HepG2 (cell line): ENCODE measurements at regions not wholly inside any gene's neighbourhood (a gene's known extent, or its start where the extent isn't known, plus 50 kb on each side); places are given as distances from the start of the nearest gene placed in this dataset.

Experiments
- ATAC-seq: fragments of 200-7000 bp; cut with Tn5 transposase; 3 replicates; pipeline ENCODE4 v1.9.1; 2020; ENCODE audit warnings: mild to moderate bottlenecking, moderate library complexity
- BruUV-seq: library from RNA; stranded (reverse); fragments of 400-500 nt; replicated peaks from 2 replicates; lab custom pipeline; 2021; lab: Mats Ljungman, UMichigan
- CTCF ChIA-PET: fragments of 300-600 bp; formaldehyde crosslinking; extraction: SDS; loops from one replicate; lab custom pipeline; 2021; ENCODE audit warnings: low total read pairs, inconsistent platforms, low intra/inter-chr PET ratio; lab: Yijun Ruan, JAX
- POLR2A ChIA-PET: fragments of 350-600 bp; sonication (Branson Sonifier 250); formaldehyde crosslinking; loops from one replicate; lab custom pipeline; 2020; ENCODE audit warnings: antibody characterized with exemption, inconsistent platforms; lab: Yijun Ruan, JAX
- DNase-seq: peaks from one replicate; pipeline ENCODE4 v3.0.0-alpha.2; 2015; ENCODE audit warnings: low spot score
- FAIRE-seq: peaks from 3 replicates; lab custom pipeline; 2011; peaks lifted over from hg19 to GRCh38; lab: Jason Lieb, UNC
- H2AFZ ChIP-seq: one replicate; pipeline ENCODE4 v1.6.1; 2011; ENCODE audit warnings: low read length, inconsistent platforms
- H3K27ac ChIP-seq: fragments of 300-600 bp; 3 replicates; pipeline ENCODE4 v1.8.0; 2011; ENCODE audit warnings: mixed run types, mild to moderate bottlenecking, mixed read lengths, low read length, inconsistent platforms; ENCODE audit not compliant: insufficient read depth; ENCODE audit errors: extremely low read length
- H3K27me3 ChIP-seq, 2 experiments: fragments of 200-600 bp in 1 of 2; 2 replicates in 1 of 2; 3 replicates in 1 of 2; pipeline versions ENCODE4 v1.6.0 to v1.8.0; 2011; ENCODE audit warnings: low read length in 2 of 2, mild to moderate bottlenecking in 2 of 2, moderate library complexity in 2 of 2, inconsistent platforms in 1 of 2; ENCODE audit not compliant: insufficient read depth in 2 of 2, control insufficient read depth in 1 of 2
- H3K36me3 ChIP-seq, 2 experiments: fragments of 200-600 bp in 1 of 2; replicated peaks in 1 of 2; 2 replicates in 1 of 2; 3 replicates in 1 of 2; pipeline versions ENCODE4 v1.5.1 to v1.8.0; 2011; ENCODE audit warnings: low read length in 2 of 2, inconsistent platforms in 1 of 2; ENCODE audit not compliant: insufficient read depth in 2 of 2, control insufficient read depth in 1 of 2
- H3K4me1 ChIP-seq: 2 replicates; pipeline ENCODE4 v1.5.1; 2012; ENCODE audit warnings: low read length, inconsistent platforms; ENCODE audit not compliant: insufficient read depth
- H3K4me2 ChIP-seq: 2 replicates; pipeline ENCODE4 v1.6.0; 2011; ENCODE audit warnings: low read depth, low read length, inconsistent platforms
- H3K4me3 ChIP-seq, 3 experiments: fragments of 200-600 bp in 1 of 3; sonication (generic), shearing (Covaris generic) in 1 of 3; replicated peaks in 1 of 3; 2 replicates each; pipeline ENCODE4 v1.5.1; 2011 to 2016; ENCODE audit warnings: low read length in 3 of 3, inconsistent platforms in 2 of 3, low read depth in 2 of 3, mild to moderate bottlenecking in 2 of 3, control low read depth in 1 of 3, mixed read lengths in 1 of 3; ENCODE audit not compliant: insufficient read depth in 1 of 3
- H3K79me2 ChIP-seq: one replicate; pipeline ENCODE4 v1.6.1; 2011; ENCODE audit warnings: low read length, inconsistent platforms; ENCODE audit not compliant: insufficient read depth
- H3K9ac ChIP-seq: 2 replicates; pipeline ENCODE4 v1.6.0; 2011; ENCODE audit warnings: mild to moderate bottlenecking, low read depth, low read length, inconsistent platforms; ENCODE audit not compliant: insufficient read depth
- H3K9me3 ChIP-seq: 2 replicates; pipeline ENCODE4 v1.5.1; 2012; ENCODE audit warnings: mild to moderate bottlenecking, low read length
- H4K20me1 ChIP-seq: 2 replicates; pipeline ENCODE4 v1.6.0; 2011; ENCODE audit warnings: inconsistent platforms, mild to moderate bottlenecking, low read length, moderate library complexity; ENCODE audit not compliant: insufficient read depth
- ARNTL ChIP-seq: sonication (generic); formaldehyde crosslinking; IDR thresholded peaks from 2 replicates; pipeline ENCODE4 v1.4.0; 2020; ENCODE audit warnings: mild to moderate bottlenecking, missing genetic modification reagents
- CBX1 ChIP-seq: IDR thresholded peaks from one replicate; pipeline ENCODE4 v1.6.1; 2016; ENCODE audit warnings: antibody characterized with exemption, low read depth
- CHD2 ChIP-seq: IDR thresholded peaks from 2 replicates; pipeline ENCODE4 v1.6.1; 2011; ENCODE audit warnings: low read depth, low read length, improper control_type of control experiment
- DR1 ChIP-seq: sonication (generic); formaldehyde crosslinking; IDR thresholded peaks from 2 replicates; pipeline ENCODE4 v1.8.0; 2021; ENCODE audit warnings: mild to moderate bottlenecking, missing genetic modification reagents, inconsistent platforms
- GLI4 ChIP-seq: sonication (generic); formaldehyde crosslinking; IDR thresholded peaks from 2 replicates; pipeline ENCODE4 v1.5.1; 2020; ENCODE audit warnings: missing genetic modification reagents, mild to moderate bottlenecking, moderate library complexity, borderline replicate concordance
- ISX ChIP-seq: sonication (generic); formaldehyde crosslinking; conservative IDR thresholded peaks from 2 replicates; pipeline ENCODE4 v1.5.0; 2020; ENCODE audit warnings: missing genetic modification reagents
- MTF1 ChIP-seq: sonication (generic); formaldehyde crosslinking; IDR thresholded peaks from 2 replicates; pipeline ENCODE4 v1.5.0; 2020; ENCODE audit warnings: missing genetic modification reagents
- RAD51 ChIP-seq: fragments of 450-650 bp; IDR thresholded peaks from 2 replicates; pipeline ENCODE4 v1.6.1; 2016; ENCODE audit warnings: borderline replicate concordance
- SKI ChIP-seq: fragments of 450-650 bp; IDR thresholded peaks from one replicate; pipeline ENCODE4 v1.6.1; 2018; ENCODE audit warnings: mild to moderate bottlenecking; ENCODE audit not compliant: partially characterized antibody
- SPEN ChIP-seq: sonication (generic); formaldehyde crosslinking; IDR thresholded peaks from 2 replicates; pipeline ENCODE4 v1.5.1; 2020; ENCODE audit warnings: low read depth, mild to moderate bottlenecking, missing genetic modification reagents
- XRCC5 ChIP-seq: fragments of 200-400 bp; formaldehyde crosslinking; optimal IDR thresholded peaks from 2 replicates; pipeline ENCODE3; 2017; ENCODE audit warnings: mild to moderate bottlenecking, low read length
- ZNF101 ChIP-seq: sonication (generic); formaldehyde crosslinking; IDR thresholded peaks from 2 replicates; pipeline ENCODE4 v1.4.0; 2020; ENCODE audit warnings: mild to moderate bottlenecking, low read depth, missing genetic modification reagents, borderline replicate concordance
- ZNF44 ChIP-seq: sonication (generic); formaldehyde crosslinking; IDR thresholded peaks from 2 replicates; pipeline ENCODE4 v1.5.1; 2020; ENCODE audit warnings: mild to moderate bottlenecking, missing genetic modification reagents
- ZNF558 ChIP-seq: sonication (generic); formaldehyde crosslinking; IDR thresholded peaks from 2 replicates; pipeline ENCODE4 v1.9.0; 2022; ENCODE audit warnings: mild to moderate bottlenecking, missing genetic modification reagents, borderline replicate concordance
- ZNF644 ChIP-seq: IDR thresholded peaks from 2 replicates; pipeline ENCODE4 v1.6.1; 2016; ENCODE audit warnings: low read depth
- WGBS: methylation state at CpG from one replicate; pipeline ENCODE4 v1.1.6; 2017; ENCODE audit warnings: low lambda C conversion rate; 5-methylcytosine and 5-hydroxymethylcytosine counted together
- in situ Hi-C: cut with HindIII; loops from 2 replicates; pipeline ENCODE4 v1.10.0; 2017; ENCODE audit warnings: low pct_unique_long_range_greater_than_20kb; ENCODE audit not compliant: extremely low pct_ligation_motif_present
- intact Hi-C: fragments of 100-400 bp; cut with micrococcal nuclease; formaldehyde crosslinking; loops from one replicate; pipeline ENCODE4 v1.10.0; 2022; ENCODE audit not compliant: unreplicated experiment
- TF ChIP-seq, protein P1 (sequence below), 2 experiments: sonication (generic) in 1 of 2; formaldehyde crosslinking in 1 of 2; IDR thresholded peaks; 2 replicates each; pipeline versions ENCODE4 v1.5.1 to v1.6.1; 2011 to 2020; ENCODE audit warnings: borderline replicate concordance in 1 of 2, low read depth in 1 of 2, low read length in 1 of 2, mild to moderate bottlenecking in 1 of 2, missing genetic modification reagents in 1 of 2, moderate library complexity in 1 of 2

DNA sequence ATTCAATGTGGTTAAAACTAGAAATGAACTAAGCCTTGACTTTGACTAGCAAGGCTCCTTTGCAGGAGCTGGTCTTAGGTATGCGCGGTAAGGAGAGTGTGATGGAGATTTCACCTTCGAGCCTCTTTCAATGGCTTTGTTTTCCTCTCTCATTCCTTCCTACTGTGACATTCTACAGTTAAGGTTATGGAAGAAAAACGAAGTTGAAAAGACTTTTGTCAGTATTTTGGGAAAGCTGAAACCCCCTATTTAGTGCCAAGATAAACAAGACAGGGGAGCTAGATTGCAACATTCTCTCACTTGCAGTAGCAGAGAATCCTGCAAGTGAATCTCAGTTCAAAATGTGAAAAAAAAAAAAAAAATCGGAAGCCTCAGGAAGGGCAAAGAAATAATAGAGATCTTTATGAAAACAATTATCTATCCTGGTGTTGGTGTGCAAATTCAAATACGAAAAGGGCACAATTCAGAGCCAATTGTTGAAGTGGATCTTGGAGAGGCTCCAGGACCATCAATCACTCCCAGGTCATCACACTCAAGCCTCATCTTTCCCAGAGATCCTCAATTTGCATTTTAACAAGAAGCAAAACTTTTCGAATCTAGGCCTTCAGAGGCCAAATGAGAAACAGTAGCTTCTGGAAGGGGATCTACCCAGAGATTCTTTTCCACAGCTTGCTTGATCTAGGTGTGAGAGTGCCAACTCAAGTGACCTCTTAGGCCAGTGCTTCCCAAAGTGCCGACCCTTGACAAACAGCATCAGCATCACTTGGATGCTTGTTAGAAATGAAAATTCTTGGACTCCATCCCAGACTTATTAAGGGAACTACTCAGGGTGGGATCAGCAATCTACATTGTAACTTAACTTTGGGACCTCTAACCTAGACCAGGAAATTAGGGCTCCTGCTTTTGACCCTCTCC is 163.8 kb downstream of the INHBA start (continued):
- TF ChIP-seq RAD51, result no peak

DNA sequence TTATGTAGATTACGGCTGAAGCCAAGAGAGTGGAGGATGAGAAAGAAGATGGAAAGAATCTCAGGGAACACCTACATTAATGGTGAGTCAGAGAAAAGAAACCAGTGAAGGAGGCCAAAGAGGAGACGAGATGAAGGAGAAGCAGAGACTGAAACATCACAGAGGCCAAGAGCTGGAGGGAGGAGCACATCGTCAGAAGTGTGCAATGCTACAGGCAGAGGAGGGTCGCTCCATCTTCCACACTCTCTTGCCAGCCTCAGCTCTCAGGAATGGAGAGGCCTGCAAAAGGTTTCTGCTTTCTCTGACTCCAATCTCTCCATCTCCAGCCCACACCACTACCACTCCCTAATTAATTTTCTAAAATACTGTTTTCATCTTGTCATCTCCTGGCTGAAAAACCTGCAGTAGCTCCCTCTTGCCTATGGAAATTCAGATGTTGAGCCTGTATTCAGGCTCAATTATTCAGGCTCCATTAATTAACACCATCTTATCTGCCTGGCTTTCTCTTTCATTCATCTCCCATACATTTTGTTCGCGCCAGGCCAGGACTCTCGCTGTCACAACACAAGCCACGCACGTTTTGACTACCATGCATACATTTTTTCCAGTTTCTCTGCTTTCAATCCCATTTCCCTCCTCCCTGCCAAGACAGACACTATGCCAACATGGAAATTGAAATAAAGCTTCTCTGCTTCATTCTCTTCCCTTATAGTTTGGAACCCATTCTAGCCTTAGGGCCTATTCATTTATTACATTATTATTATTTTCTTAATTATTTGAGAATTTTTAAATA is 165.8 kb downstream of the INHBA start:
- in situ Hi-C loops (no loop called here), intact Hi-C loops (no loop called here)
- no peaks in the 10 kb centered on the region for H3K27me3 ChIP-seq
- no TSS peak for BruUV-seq
- H3K79me2 ChIP-seq, result no peaks in the 10 kb centered on the region
- H2AFZ ChIP-seq, result no peak overlapping the region
- no peak for DNase-seq
- H3K27ac ChIP-seq, result no peak overlapping the region
- no peaks in the 10 kb centered on the region for H3K4me1 ChIP-seq
- H3K4me2 ChIP-seq, result no peak overlapping the region
- POLR2A ChIA-PET, result no interaction called here
- TF ChIP-seq DR1 (CRISPR knock-in tag) (no peak), ZNF558 (no peak), GLI4 (no peak), SPEN (no peak), CHD2 (no peak), ZNF44 (CRISPR knock-in tag) (no peak), ZNF101 (no peak), XRCC5 (no peak), MTF1 (CRISPR knock-in tag) (no peak), ISX (CRISPR knock-in tag) (no peak), CBX1 (no peak), ARNTL (CRISPR knock-in tag) (no peak), ZNF644 (CRISPR knock-in tag) (no peak), SKI (no peak)
- TF ChIP-seq, protein P1, sequence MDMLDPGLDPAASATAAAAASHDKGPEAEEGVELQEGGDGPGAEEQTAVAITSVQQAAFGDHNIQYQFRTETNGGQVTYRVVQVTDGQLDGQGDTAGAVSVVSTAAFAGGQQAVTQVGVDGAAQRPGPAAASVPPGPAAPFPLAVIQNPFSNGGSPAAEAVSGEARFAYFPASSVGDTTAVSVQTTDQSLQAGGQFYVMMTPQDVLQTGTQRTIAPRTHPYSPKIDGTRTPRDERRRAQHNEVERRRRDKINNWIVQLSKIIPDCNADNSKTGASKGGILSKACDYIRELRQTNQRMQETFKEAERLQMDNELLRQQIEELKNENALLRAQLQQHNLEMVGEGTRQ (IDR thresholded peaks at IDR 0.05; ENCODE audit: low read depth, low read length), result no peak
- TF ChIP-seq, protein P1 (CRISPR knock-in tag; IDR thresholded peaks at IDR 0.05; ENCODE audit: borderline replicate concordance), result no peak
- CTCF ChIA-PET, result no interaction called here
- ATAC-seq, result no peak
- peaks cover 55% of the 10 kb centered on the region for H3K9me3 ChIP-seq
- WGBS, result 20% methylated on average over 9 of the region's 9 CpGs
- no peak overlapping the region for H3K4me3 ChIP-seq
- no peak overlapping the region for H3K9ac ChIP-seq
- no peaks in the 10 kb centered on the region for H3K36me3 ChIP-seq
- H4K20me1 ChIP-seq, result no peaks in the 10 kb centered on the region
- FAIRE-seq, result no peak
